Gastrocnemius medialis (tissue), 4 donors: ENCODE measurements at regions not wholly inside any gene's neighbourhood (a gene's known extent, or its start where the extent isn't known, plus 50 kb on each side); places are given as distances from the start of the nearest gene placed in this dataset.

Experiments
- ATAC-seq, 2 donors: fragments of 150-250 bp; one replicate each; pipeline ENCODE4 v1.9.1; 2016
- DNase-seq, 2 donors: peaks; one replicate each; pipeline ENCODE4 v3.0.0-alpha.2; 2019
- H3K27ac ChIP-seq, 4 donors: fragments of 200-600 bp; sonication (generic); 1 replicate in 1 of 4; 2 replicates in 3 of 4; pipeline ENCODE4 v1.5.1; 2016 to 2018; ENCODE audit warnings: mild to moderate bottlenecking in 2 of 4, moderate library complexity in 1 of 4
- H3K27me3 ChIP-seq, 3 donors: fragments of 200-600 bp; sonication (generic) in 2 of 3; 1 replicate in 1 of 3; 2 replicates in 2 of 3; pipeline versions ENCODE4 v1.5.1 to v1.6.0; 2016 to 2019; ENCODE audit warnings: mild to moderate bottlenecking in 1 of 3, moderate library complexity in 1 of 3
- H3K36me3 ChIP-seq, 2 donors: fragments of 200-600 bp; sonication (generic) in 1 of 2; one replicate each; pipeline ENCODE4 v1.5.1; 2017 to 2018
- H3K4me1 ChIP-seq, 2 donors: fragments of 200-600 bp; sonication (generic) in 1 of 2; one replicate each; pipeline ENCODE4 v1.5.1; 2016 to 2017; ENCODE audit warnings: mild to moderate bottlenecking in 2 of 2
- H3K4me3 ChIP-seq, 4 donors: fragments of 200-600 bp; sonication (generic) in 3 of 4; 1 replicate in 1 of 4; 2 replicates in 3 of 4; pipeline ENCODE4 v1.5.1; 2016 to 2019; ENCODE audit warnings: mild to moderate bottlenecking in 2 of 4
- H3K9me3 ChIP-seq, 3 donors: fragments of 200-600 bp; sonication (generic) in 2 of 3; 1 replicate in 1 of 3; 2 replicates in 2 of 3; pipeline ENCODE4 v1.5.1; 2016 to 2019
- POLR2A ChIP-seq, 2 donors: fragments of 450-650 bp; IDR thresholded peaks; one replicate each; pipeline ENCODE4 v1.6.1; 2017; ENCODE audit warnings: antibody characterized with exemption in 2 of 2, mild to moderate bottlenecking in 2 of 2, moderate library complexity in 2 of 2
- in situ Hi-C, 4 donors: fragments of 200-750 bp; cut with MboI; loops; one replicate each; pipeline versions ENCODE4 v1.15.0 to v1.8.0; 2017; ENCODE audit warnings: low sequenced_read_pairs in 4 of 4
- intact Hi-C: fragments of 100-400 bp; cut with DNase I; formaldehyde crosslinking; loops from one replicate; pipeline ENCODE4 v1.15.1; 2023; ENCODE audit warnings: low total_unique reads
- TF ChIP-seq, protein P1 (sequence below), 5 experiments: fragments of 450-650 bp in 3 of 5; fragments of 200-600 bp in 2 of 5; sonication (generic) in 2 of 5; IDR thresholded peaks in 4 of 5; conservative IDR thresholded peaks in 1 of 5; 1 replicate in 4 of 5; 2 replicates in 1 of 5; pipeline ENCODE4 v1.5.1; 2016 to 2019; ENCODE audit warnings: antibody characterized with exemption in 5 of 5, mild to moderate bottlenecking in 3 of 5, moderate library complexity in 3 of 5

DNA sequence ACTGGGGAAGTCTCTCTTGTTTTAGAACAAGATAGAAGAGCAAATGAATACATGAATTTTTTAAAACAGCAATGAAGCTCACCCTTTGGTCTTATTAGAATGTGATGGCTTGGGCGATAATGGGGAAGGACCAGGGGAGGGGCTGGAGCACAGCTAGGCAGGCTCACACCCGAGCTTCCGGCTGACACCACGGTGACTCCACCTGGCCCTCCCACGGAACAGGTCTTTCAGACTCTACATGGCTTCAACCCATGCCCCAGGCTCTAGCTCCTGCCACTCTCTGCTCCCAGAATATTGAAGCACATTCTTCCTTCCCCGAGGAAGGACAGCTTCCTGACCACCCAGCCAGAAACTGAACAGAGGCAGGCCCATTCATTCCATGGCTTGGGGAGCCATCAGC is 127.5 kb upstream of the AGAP1 start:
- DNase-seq (no peak), ATAC-seq (no peak)
- H3K27me3 ChIP-seq = peaks cover 0 to 2% (median 0%) of the 10 kb centered on the region in 3 donors
- H3K36me3 ChIP-seq = no peaks in the 10 kb centered on the region
- H3K9me3 ChIP-seq = no peaks in the 10 kb centered on the region
- no peak overlapping the region for H3K4me3 ChIP-seq
- in situ Hi-C loops (no loop called here), intact Hi-C loops (no loop called here)
- H3K27ac ChIP-seq = no peak overlapping the region
- H3K4me1 ChIP-seq = no peaks in the 10 kb centered on the region
- TF ChIP-seq, protein P1, sequence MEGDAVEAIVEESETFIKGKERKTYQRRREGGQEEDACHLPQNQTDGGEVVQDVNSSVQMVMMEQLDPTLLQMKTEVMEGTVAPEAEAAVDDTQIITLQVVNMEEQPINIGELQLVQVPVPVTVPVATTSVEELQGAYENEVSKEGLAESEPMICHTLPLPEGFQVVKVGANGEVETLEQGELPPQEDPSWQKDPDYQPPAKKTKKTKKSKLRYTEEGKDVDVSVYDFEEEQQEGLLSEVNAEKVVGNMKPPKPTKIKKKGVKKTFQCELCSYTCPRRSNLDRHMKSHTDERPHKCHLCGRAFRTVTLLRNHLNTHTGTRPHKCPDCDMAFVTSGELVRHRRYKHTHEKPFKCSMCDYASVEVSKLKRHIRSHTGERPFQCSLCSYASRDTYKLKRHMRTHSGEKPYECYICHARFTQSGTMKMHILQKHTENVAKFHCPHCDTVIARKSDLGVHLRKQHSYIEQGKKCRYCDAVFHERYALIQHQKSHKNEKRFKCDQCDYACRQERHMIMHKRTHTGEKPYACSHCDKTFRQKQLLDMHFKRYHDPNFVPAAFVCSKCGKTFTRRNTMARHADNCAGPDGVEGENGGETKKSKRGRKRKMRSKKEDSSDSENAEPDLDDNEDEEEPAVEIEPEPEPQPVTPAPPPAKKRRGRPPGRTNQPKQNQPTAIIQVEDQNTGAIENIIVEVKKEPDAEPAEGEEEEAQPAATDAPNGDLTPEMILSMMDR (IDR thresholded peaks at IDR 0.05 in 4 of 5, conservative IDR thresholded peaks at IDR 0.05 in 1 of 5) = no peak
- no peak for TF ChIP-seq POLR2A (IDR thresholded peaks at IDR 0.05)

- in situ Hi-C loops (no loop called here), intact Hi-C loops (no loop called here)
- Histone ChIP-seq H3K27me3 (peaks cover 0 to 2% (median 0%) of the 10 kb centered on the region in 3 donors), H3K4me1 (no peaks in the 10 kb centered on the region), H3K36me3 (no peaks in the 10 kb centered on the region), H3K4me3 (no peak overlapping the region), H3K27ac (no peak overlapping the region), H3K9me3 (no peaks in the 10 kb centered on the region)
- ATAC-seq = no peak
- no peak for TF ChIP-seq POLR2A (IDR thresholded peaks at IDR 0.05)
- TF ChIP-seq, protein P1 (IDR thresholded peaks at IDR 0.05 in 4 of 5, conservative IDR thresholded peaks at IDR 0.05 in 1 of 5) = no peak
- no peak for DNase-seq
These were observed 127.0 kb upstream of the AGAP1 start for GRCh38 chr2:235366807-235367206.

GRCh38 chr2:235371018-235371417 is 122.8 kb upstream of the AGAP1 start:
- no peak overlapping the region for H3K4me3 ChIP-seq
- H3K4me1 ChIP-seq = no peaks in the 10 kb centered on the region
- no peak for ATAC-seq
- no peaks in the 10 kb centered on the region for H3K36me3 ChIP-seq
- peaks cover 0 to 2% (median 0%) of the 10 kb centered on the region in 3 donors for H3K27me3 ChIP-seq
- H3K27ac ChIP-seq = no peak overlapping the region
- in situ Hi-C loops = no loop called here
- intact Hi-C loops = no loop called here
- DNase-seq = no peak
- TF ChIP-seq, protein P1 (IDR thresholded peaks at IDR 0.05 in 4 of 5, conservative IDR thresholded peaks at IDR 0.05 in 1 of 5) = no peak
- TF ChIP-seq POLR2A (IDR thresholded peaks at IDR 0.05) = no peak
- no peaks in the 10 kb centered on the region for H3K9me3 ChIP-seq

DNA sequence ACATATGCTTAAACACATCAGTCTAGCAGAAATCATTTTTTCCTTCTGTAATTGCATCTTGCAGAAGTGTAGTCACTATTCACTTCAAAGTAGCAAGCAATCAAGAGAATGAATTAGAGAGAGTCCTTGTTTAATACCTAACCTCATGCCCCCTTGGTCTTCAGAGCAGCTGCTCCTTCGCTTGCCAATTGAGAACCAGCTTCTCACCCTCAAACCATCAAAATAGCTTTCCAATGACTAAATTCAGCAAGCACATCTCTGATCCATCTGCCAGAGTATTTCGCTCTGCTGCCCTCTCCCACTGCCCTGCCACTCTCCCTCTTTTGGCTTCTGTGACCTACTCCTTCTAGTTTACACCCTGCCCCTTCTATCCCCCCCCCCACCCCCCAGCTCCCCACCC is 120.7 kb upstream of the AGAP1 start:
- no peak for DNase-seq
- no peaks in the 10 kb centered on the region for H3K4me1 ChIP-seq
- in situ Hi-C loops = no loop called here
- intact Hi-C loops = no loop called here
- H3K27ac ChIP-seq = no peak overlapping the region
- H3K9me3 ChIP-seq = no peaks in the 10 kb centered on the region
- H3K36me3 ChIP-seq = no peaks in the 10 kb centered on the region
- ATAC-seq = no peak
- TF ChIP-seq, protein P1 (IDR thresholded peaks at IDR 0.05 in 4 of 5, conservative IDR thresholded peaks at IDR 0.05 in 1 of 5) = no peak
- no peak for TF ChIP-seq POLR2A (IDR thresholded peaks at IDR 0.05)
- H3K27me3 ChIP-seq = no peaks in the 10 kb centered on the region
- no peak overlapping the region for H3K4me3 ChIP-seq

DNA sequence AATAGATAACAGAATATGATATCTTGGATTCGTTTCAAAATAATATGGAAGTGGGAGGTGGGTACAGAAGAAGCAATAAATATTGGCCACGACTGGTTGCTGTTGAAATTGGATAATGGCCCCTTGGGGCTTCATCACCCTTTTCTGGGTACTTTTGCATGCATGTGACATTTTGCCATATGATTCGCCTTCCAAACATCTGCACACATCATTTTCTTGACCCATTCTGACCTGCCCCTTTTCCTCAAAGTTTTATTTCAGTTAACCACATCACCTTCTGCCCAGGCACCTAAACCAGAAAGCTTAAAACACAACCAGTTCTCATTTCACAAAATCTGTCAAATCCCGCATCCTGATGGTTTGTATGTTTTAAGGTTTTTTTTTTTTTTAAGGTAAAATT is 116.7 kb upstream of the AGAP1 start:
- H3K27ac ChIP-seq = no peak overlapping the region
- H3K4me1 ChIP-seq = no peaks in the 10 kb centered on the region
- no peak overlapping the region for H3K4me3 ChIP-seq
- H3K27me3 ChIP-seq = peaks cover 0 to 3% (median 0%) of the 10 kb centered on the region in 3 donors
- intact Hi-C loops (no loop called here), in situ Hi-C loops (no loop called here)
- DNase-seq (no peak), ATAC-seq (no peak)
- no peaks in the 10 kb centered on the region for H3K36me3 ChIP-seq
- no peak for TF ChIP-seq POLR2A (IDR thresholded peaks at IDR 0.05)
- TF ChIP-seq, protein P1 (IDR thresholded peaks at IDR 0.05 in 4 of 5, conservative IDR thresholded peaks at IDR 0.05 in 1 of 5) = no peak
- H3K9me3 ChIP-seq = no peaks in the 10 kb centered on the region
